ENCODE measurements at regions not wholly inside any gene's neighbourhood (a gene's known extent, or its start where the extent isn't known, plus 50 kb on each side); places are given as distances from the start of the nearest gene placed in this dataset.

- TF ChIP-seq, protein P1, sequence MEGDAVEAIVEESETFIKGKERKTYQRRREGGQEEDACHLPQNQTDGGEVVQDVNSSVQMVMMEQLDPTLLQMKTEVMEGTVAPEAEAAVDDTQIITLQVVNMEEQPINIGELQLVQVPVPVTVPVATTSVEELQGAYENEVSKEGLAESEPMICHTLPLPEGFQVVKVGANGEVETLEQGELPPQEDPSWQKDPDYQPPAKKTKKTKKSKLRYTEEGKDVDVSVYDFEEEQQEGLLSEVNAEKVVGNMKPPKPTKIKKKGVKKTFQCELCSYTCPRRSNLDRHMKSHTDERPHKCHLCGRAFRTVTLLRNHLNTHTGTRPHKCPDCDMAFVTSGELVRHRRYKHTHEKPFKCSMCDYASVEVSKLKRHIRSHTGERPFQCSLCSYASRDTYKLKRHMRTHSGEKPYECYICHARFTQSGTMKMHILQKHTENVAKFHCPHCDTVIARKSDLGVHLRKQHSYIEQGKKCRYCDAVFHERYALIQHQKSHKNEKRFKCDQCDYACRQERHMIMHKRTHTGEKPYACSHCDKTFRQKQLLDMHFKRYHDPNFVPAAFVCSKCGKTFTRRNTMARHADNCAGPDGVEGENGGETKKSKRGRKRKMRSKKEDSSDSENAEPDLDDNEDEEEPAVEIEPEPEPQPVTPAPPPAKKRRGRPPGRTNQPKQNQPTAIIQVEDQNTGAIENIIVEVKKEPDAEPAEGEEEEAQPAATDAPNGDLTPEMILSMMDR (IDR thresholded peaks at IDR 0.05): no peak
- no peak for TF ChIP-seq POLR2A (IDR thresholded peaks at IDR 0.05)
- TF ChIP-seq POLR2AphosphoS5 (IDR thresholded peaks at IDR 0.05): no peak
Measured at GRCh38 chr15:99472416-99473145, 93.2 kb upstream of the MEF2A start.

Data from sigmoid colon (tissue), 4 donors.